SK-N-SH (cell line): ENCODE measurements at regions not wholly inside any gene's neighbourhood (a gene's known extent, or its start where the extent isn't known, plus 50 kb on each side); places are given as distances from the start of the nearest gene placed in this dataset.

Source experiments
- CHD2 ChIP-seq: fragments of 150-350 bp; IDR thresholded peaks from 2 replicates; pipeline ENCODE4 v1.6.1; 2018; ENCODE audit warnings: low read length; ENCODE audit not compliant: partially characterized antibody
- CTCF ChIP-seq: fragments of 200-600 bp; sonication (generic); IDR thresholded peaks from 2 replicates; pipeline ENCODE4 v1.6.1; 2017; ENCODE audit warnings: antibody characterized with exemption, mild to moderate bottlenecking, moderate library complexity
- EP300 ChIP-seq, 2 experiments: IDR thresholded peaks; 2 replicates each; pipeline versions ENCODE4 v1.4.0 to v1.6.1; 2012; ENCODE audit warnings: borderline replicate concordance in 1 of 2, low read depth in 1 of 2, low read length in 1 of 2
- MAX ChIP-seq: IDR thresholded peaks from 2 replicates; pipeline ENCODE4 v1.4.0; 2012; ENCODE audit warnings: low read depth
- POLR2AphosphoS5 ChIP-seq: IDR thresholded peaks from 2 replicates; pipeline ENCODE4 v1.6.1; 2012; ENCODE audit warnings: low read depth, low read length
- RCOR1 ChIP-seq: fragments of 150-350 bp; IDR thresholded peaks from 2 replicates; pipeline ENCODE4 v1.6.1; 2017; ENCODE audit warnings: antibody characterized with exemption, low read length
- RFX5 ChIP-seq: IDR thresholded peaks from 2 replicates; pipeline ENCODE4 v1.6.1; 2012; ENCODE audit warnings: mild to moderate bottlenecking, improper control_type of control experiment, low read length
- RXRA ChIP-seq: IDR thresholded peaks from 2 replicates; pipeline ENCODE4 v1.4.0; 2012; ENCODE audit warnings: low read depth, mild to moderate bottlenecking, borderline replicate concordance
- SMC3 ChIP-seq: IDR thresholded peaks from 2 replicates; pipeline ENCODE4 v1.6.1; 2012; ENCODE audit warnings: low read depth, low read length, improper control_type of control experiment
- TCF12 ChIP-seq: IDR thresholded peaks from 2 replicates; pipeline ENCODE4 v1.4.0; 2012
- YY1 ChIP-seq: IDR thresholded peaks from 2 replicates; pipeline ENCODE4 v1.4.0; 2012; ENCODE audit warnings: low read depth, mild to moderate bottlenecking
- ZBTB33 ChIP-seq: IDR thresholded peaks from 2 replicates; pipeline ENCODE4 v1.4.0; 2012; ENCODE audit warnings: low read depth, borderline replicate concordance

- no peak for TF ChIP-seq RCOR1
- TF ChIP-seq YY1: no peak
- TF ChIP-seq RFX5: no peak
- no peak for TF ChIP-seq RXRA
- TF ChIP-seq MAX: no peak
- TF ChIP-seq TCF12: no peak
- no peak for TF ChIP-seq ZBTB33
- no peak for TF ChIP-seq CTCF
- TF ChIP-seq POLR2AphosphoS5: no peak
- TF ChIP-seq EP300 (IDR thresholded peaks at IDR 0.05; ENCODE audit: borderline replicate concordance in 1 of 2, low read depth in 1 of 2, low read length in 1 of 2): no peak
- no peak for TF ChIP-seq CHD2
- TF ChIP-seq SMC3: no peak
Observed at GRCh38 chr2:234394450-234394849, 102.4 kb downstream of the ARL4C start.
